HG02943 (cell line): ENCODE measurements at regions not wholly inside any gene's neighbourhood (a gene's known extent, or its start where the extent isn't known, plus 50 kb on each side); places are given as distances from the start of the nearest gene placed in this dataset.
"Not testable (repeated sequence)": the region's sequence is repeated elsewhere in the genome, so short reads cannot be mapped to it uniquely, and the experiment has no call there.

Experiments
- ATAC-seq: cut with Tn5 transposase; IDR thresholded peaks from one replicate; pipeline ENCODE4 v1.9.1; 2021; ENCODE audit warnings: mild to moderate bottlenecking, low read depth, moderate library complexity; ENCODE audit not compliant: unreplicated experiment

GRCh38 chr2:192438239-192438638, 243.5 kb upstream of the TMEFF2 start:
- ATAC-seq, result no peak

- no peak for ATAC-seq
These were observed 242.9 kb upstream of the TMEFF2 start for GRCh38 chr2:192437653-192438052.

GRCh38 chr2:192424243-192424642, 229.5 kb upstream of the TMEFF2 start:
- ATAC-seq, result no peak

GRCh38 chr2:192419786-192420185, 225.1 kb upstream of the TMEFF2 start:
- ATAC-seq, result no peak

- ATAC-seq, result no peak
These were observed 221.3 kb upstream of the TMEFF2 start for GRCh38 chr2:192416060-192416459.

GRCh38 chr2:192414794-192415193, 220.1 kb upstream of the TMEFF2 start:
- ATAC-seq, result no peak

GRCh38 chr2:192413812-192414681, 219.3 kb upstream of the TMEFF2 start:
- no peak for ATAC-seq

GRCh38 chr2:192412866-192413265, 218.1 kb upstream of the TMEFF2 start:
- not testable (repeated sequence) for ATAC-seq

- ATAC-seq, result no peak
These were observed 217.7 kb upstream of the TMEFF2 start for GRCh38 chr2:192412394-192412793.

- no peak for ATAC-seq
These were observed 217.0 kb upstream of the TMEFF2 start for GRCh38 chr2:192411755-192412154.

GRCh38 chr2:192410319-192410718, 215.6 kb upstream of the TMEFF2 start:
- no peak for ATAC-seq

- ATAC-seq, result no peak
These were observed 213.0 kb upstream of the TMEFF2 start for GRCh38 chr2:192407692-192408091.

- no peak for ATAC-seq
These were observed 203.5 kb upstream of the TMEFF2 start for GRCh38 chr2:192398236-192398635.

- no peak for ATAC-seq
These were observed 199.9 kb upstream of the TMEFF2 start for GRCh38 chr2:192394605-192395004.

GRCh38 chr2:192391041-192391440, 196.3 kb upstream of the TMEFF2 start:
- ATAC-seq, result no peak

- no peak for ATAC-seq
These were observed 195.7 kb upstream of the TMEFF2 start for GRCh38 chr2:192390401-192390800.

GRCh38 chr2:192384191-192384590, 189.5 kb upstream of the TMEFF2 start:
- not testable (repeated sequence) for ATAC-seq

GRCh38 chr2:192381082-192381481, 186.3 kb upstream of the TMEFF2 start:
- no peak for ATAC-seq

- ATAC-seq, result no peak
These were observed 185.0 kb upstream of the TMEFF2 start for GRCh38 chr2:192379736-192380135.

GRCh38 chr2:192377173-192377572, 182.4 kb upstream of the TMEFF2 start:
- no peak for ATAC-seq

GRCh38 chr2:192373754-192374153, 179.0 kb upstream of the TMEFF2 start:
- ATAC-seq, result no peak

GRCh38 chr2:192373221-192373620, 178.5 kb upstream of the TMEFF2 start:
- ATAC-seq, result no peak
